PC-9 (cell line): ENCODE measurements at regions not wholly inside any gene's neighbourhood (a gene's known extent, or its start where the extent isn't known, plus 50 kb on each side); places are given as distances from the start of the nearest gene placed in this dataset.

Experiments
- BruUV-seq: library from RNA; stranded (reverse); fragments of 400-500 nt; replicated peaks from 2 replicates; lab custom pipeline; 2021; lab: Mats Ljungman, UMichigan
- CTCF ChIA-PET: fragments of 300-600 bp; sonication (Branson Sonifier 250); formaldehyde crosslinking; loops from one replicate; lab custom pipeline; 2022; ENCODE audit warnings: antibody characterized with exemption; lab: Charles Lee
- POLR2A ChIA-PET: fragments of 300-600 bp; sonication (Branson Sonifier 250); formaldehyde crosslinking; loops from one replicate; lab custom pipeline; 2022; ENCODE audit warnings: antibody characterized with exemption; ENCODE audit not compliant: unreplicated experiment; lab: Charles Lee
- DNase-seq, 2 experiments: peaks; one replicate each; pipeline versions ENCODE4 v3.0.0 to v3.0.0-alpha.2; 2015 to 2022; ENCODE audit warnings: mixed read lengths in 1 of 2
- H2AFZ ChIP-seq: fragments of 200-600 bp; sonication (generic); 2 replicates; pipeline ENCODE4 v1.8.1; 2017; ENCODE audit warnings: antibody characterized with exemption
- H3F3A ChIP-seq: fragments of 200-600 bp; sonication (generic); 2 replicates; pipeline ENCODE4 v1.8.1; 2017; ENCODE audit warnings: antibody characterized with exemption, mild to moderate bottlenecking, low read depth; ENCODE audit not compliant: insufficient read depth
- H3K27ac ChIP-seq: fragments of 200-600 bp; sonication (generic); 2 replicates; pipeline ENCODE4 v1.6.1; 2016; ENCODE audit warnings: mixed run types
- H3K27me3 ChIP-seq: fragments of 200-600 bp; sonication (generic); 2 replicates; pipeline ENCODE4 v1.6.1; 2016; ENCODE audit warnings: low read depth, mixed run types; ENCODE audit not compliant: insufficient read depth
- H3K36me3 ChIP-seq: fragments of 200-600 bp; sonication (generic); 2 replicates; pipeline ENCODE4 v1.6.1; 2016; ENCODE audit warnings: low read depth, mixed run types
- H3K4me1 ChIP-seq: fragments of 200-600 bp; sonication (generic); replicated peaks from 2 replicates; pipeline ENCODE4 v1.6.1; 2016; ENCODE audit warnings: mixed run types; ENCODE audit not compliant: insufficient read depth
- H3K4me2 ChIP-seq: fragments of 200-600 bp; sonication (generic); 2 replicates; pipeline ENCODE4 v1.6.1; 2017; ENCODE audit warnings: mixed run types
- H3K4me3 ChIP-seq: fragments of 200-600 bp; sonication (generic); 2 replicates; pipeline ENCODE4 v1.6.1; 2016; ENCODE audit warnings: mixed run types
- H3K79me2 ChIP-seq: fragments of 200-600 bp; sonication (generic); 2 replicates; pipeline ENCODE4 v1.6.1; 2017; ENCODE audit warnings: low read depth, mixed run types
- H3K9me2 ChIP-seq: fragments of 200-600 bp; sonication (generic); 2 replicates; pipeline ENCODE4 v1.8.1; 2017; ENCODE audit warnings: mild to moderate bottlenecking; ENCODE audit not compliant: insufficient read depth
- H3K9me3 ChIP-seq: fragments of 200-600 bp; sonication (generic); 2 replicates; pipeline ENCODE4 v1.8.1; 2016; ENCODE audit warnings: low read depth; ENCODE audit not compliant: insufficient read depth
- H4K20me1 ChIP-seq: fragments of 200-600 bp; sonication (generic); 2 replicates; pipeline ENCODE4 v1.8.1; 2017; ENCODE audit not compliant: insufficient read depth
- CTCF ChIP-seq: fragments of 200-600 bp; sonication (generic); conservative IDR thresholded peaks from 2 replicates; pipeline ENCODE4 v1.6.1; 2017; ENCODE audit warnings: mixed run types, antibody characterized with exemption, mild to moderate bottlenecking, moderate library complexity
- EZH2 ChIP-seq: fragments of 200-600 bp; sonication (generic); IDR thresholded peaks from 2 replicates; pipeline ENCODE4 v1.8.0; 2017; ENCODE audit warnings: antibody characterized with exemption, low read depth
- intact Hi-C: fragments of 100-400 bp; cut with micrococcal nuclease; formaldehyde crosslinking; loops from one replicate; pipeline ENCODE4 v1.10.0; 2022; ENCODE audit not compliant: unreplicated experiment

- intact Hi-C loops, result no loop called here
- no peak for DNase-seq
- Histone ChIP-seq H3K9me2 (no peaks in the 10 kb centered on the region), H4K20me1 (no peaks in the 10 kb centered on the region), H3K4me2 (no peak overlapping the region), H3K36me3 (no peaks in the 10 kb centered on the region), H3F3A (no peaks in the 10 kb centered on the region), H3K4me3 (no peak overlapping the region), H3K9me3 (no peaks in the 10 kb centered on the region), H3K27ac (no peak overlapping the region), H3K4me1 (no peaks in the 10 kb centered on the region), H3K27me3 (peaks cover 90% of the 10 kb centered on the region), H3K79me2 (no peaks in the 10 kb centered on the region), H2AFZ (no peak overlapping the region)
- BruUV-seq, result no TSS peak
- CTCF ChIA-PET, result no interaction called here
- POLR2A ChIA-PET, result no interaction called here
- no peak for TF ChIP-seq CTCF
- TF ChIP-seq EZH2, result no peak
These were observed 61.9 kb downstream of the FOXL3 start for GRCh38 chr7:351681-352480.

GRCh38 chr7:353746-354325 is 63.9 kb downstream of the FOXL3 start:
- ChIA-PET POLR2A (no interaction called here), CTCF (no interaction called here)
- no peak for TF ChIP-seq CTCF
- no peak for TF ChIP-seq EZH2
- intact Hi-C loops, result no loop called here
- no TSS peak for BruUV-seq
- no peak for DNase-seq
- Histone ChIP-seq H3K36me3 (no peaks in the 10 kb centered on the region), H3F3A (no peaks in the 10 kb centered on the region), H3K27me3 (peaks cover 91% of the 10 kb centered on the region), H4K20me1 (no peaks in the 10 kb centered on the region), H3K27ac (no peak overlapping the region), H3K4me2 (no peak overlapping the region), H3K9me3 (no peaks in the 10 kb centered on the region), H2AFZ (no peak overlapping the region), H3K4me1 (no peaks in the 10 kb centered on the region), H3K4me3 (no peak overlapping the region), H3K79me2 (no peaks in the 10 kb centered on the region), H3K9me2 (no peaks in the 10 kb centered on the region)

- CTCF ChIA-PET, result no interaction called here
- Histone ChIP-seq H3K4me1 (no peaks in the 10 kb centered on the region), H3K36me3 (no peaks in the 10 kb centered on the region), H3F3A (no peaks in the 10 kb centered on the region), H3K79me2 (no peaks in the 10 kb centered on the region), H3K27me3 (peaks cover 91% of the 10 kb centered on the region), H2AFZ (no peak overlapping the region), H4K20me1 (no peaks in the 10 kb centered on the region; the same call in 1 of the 2 replicates), H3K4me2 (no peak overlapping the region), H3K27ac (no peak overlapping the region), H3K9me3 (no peaks in the 10 kb centered on the region), H3K4me3 (no peak overlapping the region), H3K9me2 (no peaks in the 10 kb centered on the region)
- no peak for DNase-seq
- intact Hi-C loops, result no loop called here
- no TSS peak for BruUV-seq
- POLR2A ChIA-PET, result no interaction called here
- TF ChIP-seq EZH2, result no peak
- TF ChIP-seq CTCF, result no peak
These were observed 64.9 kb downstream of the FOXL3 start for GRCh38 chr7:354597-355470.
